GM21390 (cell line): ENCODE measurements at regions not wholly inside any gene's neighbourhood (a gene's known extent, or its start where the extent isn't known, plus 50 kb on each side); places are given as distances from the start of the nearest gene placed in this dataset.

Source experiments
- ATAC-seq: cut with Tn5 transposase; IDR thresholded peaks from one replicate; pipeline ENCODE4 v1.9.1; 2021; ENCODE audit not compliant: unreplicated experiment

GRCh38 chr4:135338181-135338580 is 1136.6 kb upstream of the PABPC4L start:
- ATAC-seq = no peak

- no peak for ATAC-seq
Measured at GRCh38 chr4:135325264-135325663, 1123.7 kb upstream of the PABPC4L start.

GRCh38 chr4:135319685-135320084 is 1118.1 kb upstream of the PABPC4L start:
- ATAC-seq = no peak

GRCh38 chr4:135316266-135316779 is 1114.7 kb upstream of the PABPC4L start:
- no peak for ATAC-seq

GRCh38 chr4:135290136-135290535 is 1088.5 kb upstream of the PABPC4L start:
- ATAC-seq = no peak

GRCh38 chr4:135283934-135284333 is 1082.3 kb upstream of the PABPC4L start:
- ATAC-seq = no peak

- ATAC-seq = no peak
Measured at GRCh38 chr4:135282676-135283075, 1081.1 kb upstream of the PABPC4L start.

GRCh38 chr4:135281230-135281629 is 1079.6 kb upstream of the PABPC4L start:
- no peak for ATAC-seq

- no peak for ATAC-seq
Measured at GRCh38 chr4:135277980-135278315, 1076.4 kb upstream of the PABPC4L start.

- no peak for ATAC-seq
Measured at GRCh38 chr4:135277068-135277979, 1075.7 kb upstream of the PABPC4L start.

GRCh38 chr4:135274416-135274815 is 1072.8 kb upstream of the PABPC4L start:
- ATAC-seq = no peak

GRCh38 chr4:135269125-135269890 is 1067.7 kb upstream of the PABPC4L start:
- ATAC-seq = no peak

- ATAC-seq = no peak
Measured at GRCh38 chr4:135268369-135268768, 1066.8 kb upstream of the PABPC4L start.

- ATAC-seq = no peak
Measured at GRCh38 chr4:135267148-135267865, 1065.7 kb upstream of the PABPC4L start.

- no peak for ATAC-seq
Measured at GRCh38 chr4:135256111-135256510, 1054.5 kb upstream of the PABPC4L start.

GRCh38 chr4:135250040-135250439 is 1048.5 kb upstream of the PABPC4L start:
- no peak for ATAC-seq

GRCh38 chr4:135249024-135249423 is 1047.4 kb upstream of the PABPC4L start:
- ATAC-seq = no peak

- no peak for ATAC-seq
Measured at GRCh38 chr4:135244696-135245095, 1043.1 kb upstream of the PABPC4L start.

- no peak for ATAC-seq
Measured at GRCh38 chr4:135244056-135244455, 1042.5 kb upstream of the PABPC4L start.

GRCh38 chr4:135240796-135241195 is 1039.2 kb upstream of the PABPC4L start:
- ATAC-seq = no peak

GRCh38 chr4:135239964-135240363 is 1038.4 kb upstream of the PABPC4L start:
- ATAC-seq = no peak
